ENCODE measurements at regions not wholly inside any gene's neighbourhood (a gene's known extent, or its start where the extent isn't known, plus 50 kb on each side); places are given as distances from the start of the nearest gene placed in this dataset.

- TF ChIP-seq POLR2AphosphoS5 (IDR thresholded peaks at IDR 0.05; ENCODE audit: low read depth, low read length) (no peak), EGR1 (IDR thresholded peaks at IDR 0.05; ENCODE audit: low read depth) (no peak), EZH2phosphoT487 (IDR thresholded peaks at IDR 0.05; ENCODE audit: borderline replicate concordance) (no peak), CTCF (IDR thresholded peaks at IDR 0.05 in 2 of 3, conservative IDR thresholded peaks at IDR 0.05 in 1 of 3; ENCODE audit: borderline replicate concordance in 1 of 3, insufficient read depth in 1 of 3, low read depth in 2 of 3, low read length in 2 of 3) (no peak), POLR2A (IDR thresholded peaks at IDR 0.05; ENCODE audit: borderline replicate concordance, extremely low read depth, insufficient read depth, insufficient read length) (no peak), REST (IDR thresholded peaks at IDR 0.05; ENCODE audit: low read depth) (no peak)
Observed at GRCh38 chr2:42959234-42960001, 167.0 kb upstream of the HAAO start.
